HG02938 (cell line): ENCODE measurements at regions not wholly inside any gene's neighbourhood (a gene's known extent, or its start where the extent isn't known, plus 50 kb on each side); places are given as distances from the start of the nearest gene placed in this dataset.

Source experiments
- ATAC-seq: cut with Tn5 transposase; IDR thresholded peaks from one replicate; pipeline ENCODE4 v1.9.1; 2021; ENCODE audit warnings: mild to moderate bottlenecking, moderate library complexity; ENCODE audit not compliant: unreplicated experiment

GRCh38 chr16:49216593-49216992 is 65.0 kb downstream of the CBLN1 start:
- no peak for ATAC-seq

GRCh38 chr16:49213594-49213993 is 68.0 kb downstream of the CBLN1 start:
- no peak for ATAC-seq

- ATAC-seq = no peak
These were observed 77.4 kb downstream of the CBLN1 start for GRCh38 chr16:49204191-49204590.

GRCh38 chr16:49203361-49203760 is 78.3 kb downstream of the CBLN1 start:
- ATAC-seq = no peak

GRCh38 chr16:49201118-49201517 is 80.5 kb downstream of the CBLN1 start:
- no peak for ATAC-seq

GRCh38 chr16:49200223-49200820 is 81.3 kb downstream of the CBLN1 start:
- no peak for ATAC-seq

GRCh38 chr16:49195237-49195548 is 86.4 kb downstream of the CBLN1 start:
- no peak for ATAC-seq

- ATAC-seq = no peak
These were observed 87.0 kb downstream of the CBLN1 start for GRCh38 chr16:49194537-49195236.

- no peak for ATAC-seq
These were observed 88.0 kb downstream of the CBLN1 start for GRCh38 chr16:49193596-49193995.

- ATAC-seq = no peak
These were observed 92.4 kb downstream of the CBLN1 start for GRCh38 chr16:49189286-49189685.

GRCh38 chr16:49183911-49184310 is 97.7 kb downstream of the CBLN1 start:
- no peak for ATAC-seq

- no peak for ATAC-seq
These were observed 99.7 kb downstream of the CBLN1 start for GRCh38 chr16:49181791-49182518.

- no peak for ATAC-seq
These were observed 101.8 kb downstream of the CBLN1 start for GRCh38 chr16:49179714-49180330.

- no peak for ATAC-seq
These were observed 113.5 kb downstream of the CBLN1 start for GRCh38 chr16:49168126-49168525.

- ATAC-seq = no peak
These were observed 116.6 kb downstream of the CBLN1 start for GRCh38 chr16:49165025-49165424.

- no peak for ATAC-seq
These were observed 120.4 kb downstream of the CBLN1 start for GRCh38 chr16:49161191-49161590.

- ATAC-seq = no peak
These were observed 123.5 kb downstream of the CBLN1 start for GRCh38 chr16:49158029-49158642.

GRCh38 chr16:49150341-49150740 is 131.3 kb downstream of the CBLN1 start:
- no peak for ATAC-seq

- no peak for ATAC-seq
These were observed 133.2 kb downstream of the CBLN1 start for GRCh38 chr16:49148410-49148809.

GRCh38 chr16:49140618-49141017 is 141.0 kb downstream of the CBLN1 start:
- no peak for ATAC-seq

GRCh38 chr16:49130397-49130796 is 151.2 kb downstream of the CBLN1 start:
- no peak for ATAC-seq
